ENCODE measurements at regions not wholly inside any gene's neighbourhood (a gene's known extent, or its start where the extent isn't known, plus 50 kb on each side); places are given as distances from the start of the nearest gene placed in this dataset.
"Not testable (repeated sequence)": the region's sequence is repeated elsewhere in the genome, so short reads cannot be mapped to it uniquely, and the experiment has no call there.

- TF ChIP-seq, protein P1, sequence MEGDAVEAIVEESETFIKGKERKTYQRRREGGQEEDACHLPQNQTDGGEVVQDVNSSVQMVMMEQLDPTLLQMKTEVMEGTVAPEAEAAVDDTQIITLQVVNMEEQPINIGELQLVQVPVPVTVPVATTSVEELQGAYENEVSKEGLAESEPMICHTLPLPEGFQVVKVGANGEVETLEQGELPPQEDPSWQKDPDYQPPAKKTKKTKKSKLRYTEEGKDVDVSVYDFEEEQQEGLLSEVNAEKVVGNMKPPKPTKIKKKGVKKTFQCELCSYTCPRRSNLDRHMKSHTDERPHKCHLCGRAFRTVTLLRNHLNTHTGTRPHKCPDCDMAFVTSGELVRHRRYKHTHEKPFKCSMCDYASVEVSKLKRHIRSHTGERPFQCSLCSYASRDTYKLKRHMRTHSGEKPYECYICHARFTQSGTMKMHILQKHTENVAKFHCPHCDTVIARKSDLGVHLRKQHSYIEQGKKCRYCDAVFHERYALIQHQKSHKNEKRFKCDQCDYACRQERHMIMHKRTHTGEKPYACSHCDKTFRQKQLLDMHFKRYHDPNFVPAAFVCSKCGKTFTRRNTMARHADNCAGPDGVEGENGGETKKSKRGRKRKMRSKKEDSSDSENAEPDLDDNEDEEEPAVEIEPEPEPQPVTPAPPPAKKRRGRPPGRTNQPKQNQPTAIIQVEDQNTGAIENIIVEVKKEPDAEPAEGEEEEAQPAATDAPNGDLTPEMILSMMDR (IDR thresholded peaks at IDR 0.05; ENCODE audit: low read length) = not testable (repeated sequence)
- not testable (repeated sequence) for TF ChIP-seq EZH2 (IDR thresholded peaks at IDR 0.05; ENCODE audit: borderline replicate concordance, low read length)
Observed at GRCh38 chr9:89859842-89860241, 255.0 kb downstream of the GADD45G start.

Measured in OCI-LY1 (cell line).